ENCODE measurements at regions not wholly inside any gene's neighbourhood (a gene's known extent, or its start where the extent isn't known, plus 50 kb on each side); places are given as distances from the start of the nearest gene placed in this dataset.

GRCh38 chr1:173294843-173295242 lies 87.7 kb upstream of the TNFSF4 start:
- Mint-ChIP-seq H3K4me3 (ENCODE audit: low read depth) (no peak overlapping the region), H3K36me3 (ENCODE audit: insufficient read depth) (no peaks in the 10 kb centered on the region), H3K27ac (no peak overlapping the region), H3K9me3 (ENCODE audit: low read depth) (peaks cover 13% of the 10 kb centered on the region), H3K27me3 (no peaks in the 10 kb centered on the region), H3K4me1 (ENCODE audit: low read depth) (peaks cover 29% of the 10 kb centered on the region)
- no peak for DNase-seq (ENCODE audit: low spot score, unreplicated experiment)
- TF ChIP-seq CTCF (IDR thresholded peaks at IDR 0.05; ENCODE audit: unreplicated experiment), result no peak

- DNase-seq (ENCODE audit: low spot score, unreplicated experiment), result no peak
- H3K9me3 Mint-ChIP-seq (ENCODE audit: low read depth), result peaks cover 9% of the 10 kb centered on the region
- H3K4me3 Mint-ChIP-seq (ENCODE audit: low read depth), result no peak overlapping the region
- H3K4me1 Mint-ChIP-seq (ENCODE audit: low read depth), result peaks cover 29% of the 10 kb centered on the region
- H3K27ac Mint-ChIP-seq, result no peak overlapping the region
- H3K27me3 Mint-ChIP-seq, result no peaks in the 10 kb centered on the region
- no peak for TF ChIP-seq CTCF (IDR thresholded peaks at IDR 0.05; ENCODE audit: unreplicated experiment)
- H3K36me3 Mint-ChIP-seq (ENCODE audit: insufficient read depth), result no peaks in the 10 kb centered on the region
These were observed 88.3 kb upstream of the TNFSF4 start for GRCh38 chr1:173295391-173295790.

- Mint-ChIP-seq H3K27me3 (no peaks in the 10 kb centered on the region), H3K9me3 (ENCODE audit: low read depth) (peaks cover 9% of the 10 kb centered on the region), H3K27ac (no peak overlapping the region), H3K4me1 (ENCODE audit: low read depth) (peaks cover 32% of the 10 kb centered on the region), H3K36me3 (ENCODE audit: insufficient read depth) (no peaks in the 10 kb centered on the region), H3K4me3 (ENCODE audit: low read depth) (no peak overlapping the region)
- no peak for TF ChIP-seq CTCF (IDR thresholded peaks at IDR 0.05; ENCODE audit: unreplicated experiment)
- no peak for DNase-seq (ENCODE audit: low spot score, unreplicated experiment)
These were observed 88.9 kb upstream of the TNFSF4 start for GRCh38 chr1:173295995-173296394.

- Mint-ChIP-seq H3K4me3 (ENCODE audit: low read depth) (no peak overlapping the region), H3K9me3 (ENCODE audit: low read depth) (no peaks in the 10 kb centered on the region), H3K4me1 (ENCODE audit: low read depth) (peaks cover 33% of the 10 kb centered on the region), H3K27me3 (no peaks in the 10 kb centered on the region), H3K36me3 (ENCODE audit: insufficient read depth) (no peaks in the 10 kb centered on the region), H3K27ac (no peak overlapping the region)
- no peak for DNase-seq (ENCODE audit: low spot score, unreplicated experiment)
- no peak for TF ChIP-seq CTCF (IDR thresholded peaks at IDR 0.05; ENCODE audit: unreplicated experiment)
These were observed 90.8 kb upstream of the TNFSF4 start for GRCh38 chr1:173297798-173298391.

- no peak overlapping the region for H3K4me3 Mint-ChIP-seq (ENCODE audit: low read depth)
These were observed 93.2 kb upstream of the TNFSF4 start for GRCh38 chr1:173300061-173301044.

More at GRCh38 chr1:173300061-173301044, 93.2 kb upstream of the TNFSF4 start:
- Mint-ChIP-seq H3K27ac (no peak overlapping the region), H3K27me3 (no peaks in the 10 kb centered on the region), H3K9me3 (ENCODE audit: low read depth) (no peaks in the 10 kb centered on the region), H3K4me1 (ENCODE audit: low read depth) (peaks cover 21% of the 10 kb centered on the region), H3K36me3 (ENCODE audit: insufficient read depth) (no peaks in the 10 kb centered on the region)
- no peak for TF ChIP-seq CTCF (IDR thresholded peaks at IDR 0.05; ENCODE audit: unreplicated experiment)
- no peak for DNase-seq (ENCODE audit: low spot score, unreplicated experiment)

All from progenitor cell of endocrine pancreas (in vitro differentiated cells).